ENCODE measurements at regions not wholly inside any gene's neighbourhood (a gene's known extent, or its start where the extent isn't known, plus 50 kb on each side); places are given as distances from the start of the nearest gene placed in this dataset.

DNA sequence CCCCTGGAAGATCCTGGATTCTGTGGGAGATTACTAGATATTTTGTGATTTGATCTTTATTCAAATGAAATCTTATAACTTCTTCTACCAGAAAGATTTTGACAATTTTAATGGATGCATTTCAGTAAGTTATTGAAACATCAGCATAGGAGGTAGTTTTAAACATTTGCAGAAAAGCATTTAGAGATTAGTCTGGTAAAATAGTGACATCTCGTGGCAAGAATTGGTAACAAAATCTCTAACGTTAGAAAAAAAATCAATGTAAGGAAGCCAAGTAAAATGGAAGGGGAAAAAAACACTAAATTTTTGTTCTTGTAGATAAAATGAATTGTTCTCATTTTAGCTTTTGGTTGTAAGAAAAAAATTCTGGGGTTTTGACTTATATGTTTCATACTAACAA is 73.3 kb downstream of the TASL start:
- peak; percentile 2 for DNase-seq

DNA sequence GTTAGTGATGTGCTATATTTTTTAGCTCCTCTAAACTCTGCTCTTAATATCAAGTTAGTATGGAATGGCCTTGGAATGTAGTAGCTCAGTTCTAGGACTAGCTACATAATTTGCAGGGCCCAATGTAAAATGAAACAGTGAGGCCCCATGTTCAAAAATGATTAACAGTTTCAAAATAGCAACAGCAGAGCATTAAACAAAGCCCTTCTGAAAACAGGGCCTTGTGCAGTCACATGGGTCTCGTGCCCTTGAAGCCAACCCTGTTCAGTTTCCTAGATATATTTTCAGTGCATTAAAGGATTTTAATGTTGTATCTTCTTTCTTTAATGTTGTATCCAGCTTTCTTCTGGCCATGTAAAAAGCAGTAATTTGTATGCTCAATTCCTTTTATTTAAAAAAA is 82.1 kb downstream of the TASL start:
- DNase-seq = no peak

DNA sequence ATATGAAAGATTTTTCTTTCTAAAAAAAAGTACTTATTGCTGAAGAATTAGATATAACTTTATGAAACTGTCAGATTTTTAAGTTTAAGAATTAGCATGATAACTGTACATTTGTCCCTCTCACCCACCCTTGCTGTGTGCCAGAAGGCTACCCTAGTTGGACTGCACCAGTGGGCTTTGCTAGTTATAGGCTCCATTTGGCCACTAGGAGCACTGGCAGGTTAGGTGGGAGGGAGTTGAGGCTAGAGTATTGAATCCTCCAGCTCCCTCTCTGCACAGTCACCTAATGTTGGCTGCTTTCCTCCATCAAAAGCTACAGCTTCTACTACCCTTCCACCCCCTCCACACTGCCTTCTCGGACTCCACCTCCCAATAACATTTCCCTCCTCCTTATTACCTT is 84.2 kb downstream of the TASL start:
- no peak for DNase-seq

GRCh38 chrX:30489323-30489722 is 88.2 kb downstream of the TASL start:
- DNase-seq = no peak

GRCh38 chrX:30488092-30488491 is 89.5 kb downstream of the TASL start:
- no peak for DNase-seq

- no peak for DNase-seq
These were observed 93.6 kb downstream of the TASL start for GRCh38 chrX:30483996-30484395.

DNA sequence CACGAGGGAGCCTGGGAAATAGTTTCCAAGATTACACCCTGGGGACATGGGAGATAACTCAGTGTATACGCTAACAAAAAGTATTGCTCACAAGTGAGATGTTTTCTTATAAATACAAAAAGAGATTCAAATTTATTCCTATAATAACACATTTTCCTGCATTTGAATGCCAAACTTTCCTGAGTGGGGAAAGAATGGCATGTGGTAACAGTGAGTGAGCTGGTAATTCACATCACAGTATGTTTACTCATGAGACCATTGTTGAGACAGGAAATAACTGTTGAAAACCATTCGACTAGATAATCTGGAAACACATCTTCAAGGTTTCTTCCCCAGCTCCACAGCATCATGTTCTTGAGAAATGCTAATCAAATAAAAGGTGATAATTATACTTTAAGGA is 109.1 kb downstream of the TASL start:
- no peak for DNase-seq
